H1 (cell line): ENCODE measurements at regions not wholly inside any gene's neighbourhood (a gene's known extent, or its start where the extent isn't known, plus 50 kb on each side); places are given as distances from the start of the nearest gene placed in this dataset.

ENCODE experiments used
- CTCF ChIA-PET: fragments of 300-600 bp; sonication (Branson Sonifier 250); formaldehyde crosslinking; loops from one replicate; lab custom pipeline; 2021; ENCODE audit not compliant: partially characterized antibody; lab: Charles Lee
- POLR2A ChIA-PET: fragments of 300-600 bp; sonication (Branson Sonifier 250); formaldehyde crosslinking; loops from one replicate; lab custom pipeline; 2021; ENCODE audit warnings: inconsistent platforms; ENCODE audit not compliant: partially characterized antibody; lab: Charles Lee
- DNase-seq, 2 experiments: peaks; one replicate each; pipeline versions ENCODE4 v3.0.0 to v3.0.0-alpha.2; 2010 to 2022; ENCODE audit warnings: low spot score in 2 of 2, low read depth in 1 of 2, mixed read lengths in 1 of 2
- FAIRE-seq: peaks from 2 replicates; lab custom pipeline; 2011; peaks lifted over from hg19 to GRCh38; lab: Jason Lieb, UNC
- H2AFZ ChIP-seq: 2 replicates; pipeline ENCODE4 v1.8.1; 2012; ENCODE audit warnings: low read length, inconsistent platforms
- H2AK5ac ChIP-seq: 2 replicates; pipeline ENCODE4 v1.6.1; 2013; ENCODE audit warnings: low read depth, low read length
- H2BK120ac ChIP-seq: replicated peaks from 2 replicates; pipeline ENCODE3; 2013; ENCODE audit warnings: low read depth, low read length, inconsistent platforms
- H2BK12ac ChIP-seq: 2 replicates; pipeline ENCODE4 v1.6.1; 2013; ENCODE audit warnings: low read depth, low read length
- H2BK15ac ChIP-seq: 2 replicates; pipeline ENCODE4 v1.6.1; 2013; ENCODE audit warnings: low read length
- H2BK20ac ChIP-seq: 2 replicates; pipeline ENCODE4 v1.6.1; 2013; ENCODE audit warnings: low read length
- H2BK5ac ChIP-seq: 2 replicates; pipeline ENCODE4 v1.6.1; 2013; ENCODE audit warnings: low read depth, low read length
- H3K14ac ChIP-seq: 2 replicates; pipeline ENCODE4 v1.6.1; 2013; ENCODE audit warnings: inconsistent platforms; ENCODE audit not compliant: insufficient read length
- H3K18ac ChIP-seq: 2 replicates; pipeline ENCODE4 v1.6.1; 2013; ENCODE audit warnings: low read length; ENCODE audit errors: extremely low read depth
- H3K23ac ChIP-seq: 2 replicates; pipeline ENCODE4 v1.6.1; 2013; ENCODE audit warnings: inconsistent platforms; ENCODE audit not compliant: insufficient read length
- H3K23me2 ChIP-seq: 2 replicates; pipeline ENCODE4 v1.6.1; 2013; ENCODE audit warnings: low read depth, low read length
- H3K27ac ChIP-seq: 2 replicates; pipeline ENCODE4 v1.6.1; 2011; ENCODE audit warnings: low read depth, low read length, inconsistent platforms
- H3K27me3 ChIP-seq, 4 experiments: replicated peaks in 1 of 4; 1 replicate in 1 of 4; 2 replicates in 3 of 4; pipeline versions ENCODE4 v1.6.1 to v1.8.1; 2011 to 2013; ENCODE audit warnings: low read length in 3 of 4, mild to moderate bottlenecking in 3 of 4, inconsistent platforms in 2 of 4, mixed read lengths in 2 of 4, moderate library complexity in 1 of 4; ENCODE audit not compliant: control insufficient read depth in 3 of 4, insufficient read depth in 3 of 4; ENCODE audit errors: extremely low read depth in 1 of 4
- H3K36me3 ChIP-seq, 4 experiments: 2 replicates each; pipeline versions ENCODE4 v1.6.1 to v1.8.1; 2011 to 2013; ENCODE audit warnings: mild to moderate bottlenecking in 4 of 4, low read length in 3 of 4, moderate library complexity in 2 of 4, control low read depth in 1 of 4, inconsistent platforms in 1 of 4; ENCODE audit not compliant: insufficient read depth in 4 of 4, control insufficient read depth in 2 of 4
- H3K4ac ChIP-seq: replicated peaks from 2 replicates; pipeline ENCODE3; 2013; ENCODE audit warnings: low read length, low read depth, mixed read lengths, inconsistent platforms; ENCODE audit not compliant: insufficient read length
- H3K4me1 ChIP-seq, 4 experiments: replicated peaks in 1 of 4; 1 replicate in 1 of 4; 2 replicates in 3 of 4; pipeline versions ENCODE4 v1.6.1 to v1.8.1; 2011 to 2013; ENCODE audit warnings: low read length in 3 of 4, inconsistent platforms in 2 of 4, mixed read lengths in 1 of 4; ENCODE audit not compliant: insufficient read depth in 4 of 4, control insufficient read depth in 3 of 4
- H3K4me2 ChIP-seq, 2 experiments: 2 replicates each; pipeline versions ENCODE4 v1.6.1 to v1.8.1; 2011 to 2013; ENCODE audit warnings: low read depth in 2 of 2, low read length in 2 of 2, control low read depth in 1 of 2, inconsistent platforms in 1 of 2, mild to moderate bottlenecking in 1 of 2; ENCODE audit not compliant: insufficient read depth in 1 of 2
- H3K4me3 ChIP-seq, 4 experiments: fragments of 200-600, 300-600 bp in 1 of 4; sonication (generic), shearing (Covaris generic), sonication (Bioruptor Twin) in 1 of 4; 2 replicates each; pipeline versions ENCODE4 v1.5.1 to v1.8.1; 2011 to 2016; ENCODE audit warnings: low read length in 4 of 4, low read depth in 3 of 4, control low read depth in 2 of 4, inconsistent platforms in 2 of 4, mild to moderate bottlenecking in 2 of 4, mixed read lengths in 1 of 4, moderate library complexity in 1 of 4; ENCODE audit not compliant: insufficient read depth in 2 of 4; ENCODE audit errors: extremely low read depth in 1 of 4
- H3K56ac ChIP-seq: replicated peaks from 2 replicates; pipeline ENCODE3; 2013; ENCODE audit warnings: low read depth, mild to moderate bottlenecking, mixed read lengths, low read length, inconsistent platforms; ENCODE audit not compliant: insufficient read length
- H3K79me1 ChIP-seq: 2 replicates; pipeline ENCODE4 v1.6.1; 2013; ENCODE audit warnings: low read depth, low read length, control low read depth
- H3K79me2 ChIP-seq, 2 experiments: 2 replicates each; pipeline versions ENCODE4 v1.6.1 to v1.8.1; 2012 to 2013; ENCODE audit warnings: low read length in 2 of 2, mild to moderate bottlenecking in 2 of 2, inconsistent platforms in 1 of 2; ENCODE audit not compliant: insufficient read depth in 2 of 2, control insufficient read depth in 1 of 2
- H3K9ac ChIP-seq, 4 experiments: replicated peaks in 1 of 4; 1 replicate in 1 of 4; 2 replicates in 3 of 4; pipeline versions ENCODE4 v1.6.1 to v1.8.1; 2011 to 2013; ENCODE audit warnings: low read depth in 3 of 4, low read length in 3 of 4, control low read depth in 2 of 4, mild to moderate bottlenecking in 2 of 4, moderate library complexity in 2 of 4, inconsistent platforms in 1 of 4; ENCODE audit errors: extremely low read depth in 1 of 4
- H3K9me3 ChIP-seq, 2 experiments: 2 replicates each; pipeline versions ENCODE4 v1.6.1 to v1.8.1; 2012 to 2013; ENCODE audit warnings: mild to moderate bottlenecking in 2 of 2, moderate library complexity in 2 of 2, control low read depth in 1 of 2, inconsistent platforms in 1 of 2, low read depth in 1 of 2, low read length in 1 of 2, mixed read lengths in 1 of 2; ENCODE audit not compliant: insufficient read depth in 2 of 2
- H4K20me1 ChIP-seq, 2 experiments: replicated peaks in 1 of 2; 2 replicates each; pipeline versions ENCODE3 to v1.8.1; 2011 to 2013; ENCODE audit warnings: inconsistent platforms in 2 of 2, low read length in 2 of 2, mild to moderate bottlenecking in 1 of 2; ENCODE audit not compliant: insufficient read depth in 2 of 2, control insufficient read depth in 1 of 2
- H4K5ac ChIP-seq: 2 replicates; pipeline ENCODE4 v1.6.1; 2013; ENCODE audit warnings: low read length, low read depth, mixed read lengths, inconsistent platforms; ENCODE audit not compliant: insufficient read length
- H4K8ac ChIP-seq: 2 replicates; pipeline ENCODE4 v1.8.0; 2013; ENCODE audit warnings: mild to moderate bottlenecking, moderate library complexity, low read length, inconsistent platforms; ENCODE audit not compliant: insufficient read depth; ENCODE audit errors: extremely low read depth
- H4K91ac ChIP-seq: replicated peaks from 2 replicates; pipeline ENCODE3; 2013; ENCODE audit warnings: low read length, mixed read lengths, inconsistent platforms; ENCODE audit not compliant: insufficient read length
- CBX8 ChIP-seq: fragments of 300-800, 300-1000 bp; sonication (generic); IDR thresholded peaks from 2 replicates; pipeline ENCODE4 v1.7.1; 2016; ENCODE audit warnings: low read depth, low read length, borderline replicate concordance
- CTCF ChIP-seq, 3 experiments: IDR thresholded peaks; 1 replicate in 2 of 3; 2 replicates in 1 of 3; pipeline versions ENCODE4 v1.5.1 to v1.6.1; 2011; ENCODE audit warnings: low read length in 3 of 3, mild to moderate bottlenecking in 3 of 3, inconsistent platforms in 2 of 3, low read depth in 1 of 3, moderate library complexity in 1 of 3; ENCODE audit not compliant: insufficient read depth in 1 of 3; ENCODE audit errors: control extremely low read depth in 1 of 3
- E2F6 ChIP-seq: IDR thresholded peaks from 2 replicates; pipeline ENCODE4 v1.6.1; 2012; ENCODE audit warnings: inconsistent platforms
- FOSL1 ChIP-seq: IDR thresholded peaks from 2 replicates; pipeline ENCODE4 v1.6.1; 2011; ENCODE audit warnings: mild to moderate bottlenecking, low read depth, low read length, moderate library complexity; ENCODE audit not compliant: insufficient read depth
- GTF2F1 ChIP-seq: IDR thresholded peaks from 2 replicates; pipeline ENCODE4 v1.6.1; 2012; ENCODE audit warnings: low read depth, low read length, improper control_type of control experiment, borderline replicate concordance
- KDM4A ChIP-seq: IDR thresholded peaks from one replicate; pipeline ENCODE4 v1.7.1; 2012; ENCODE audit warnings: low read depth, mild to moderate bottlenecking, moderate library complexity, low read length, inconsistent platforms; ENCODE audit not compliant: severe bottlenecking
- SAP30 ChIP-seq: fragments of 300-600 bp; sonication (generic); IDR thresholded peaks from 2 replicates; pipeline ENCODE4 v1.7.1; 2012; ENCODE audit warnings: low read length, moderate library complexity, mild to moderate bottlenecking, inconsistent platforms; ENCODE audit not compliant: insufficient read depth, insufficient replicate concordance
- TCF12 ChIP-seq: IDR thresholded peaks from 2 replicates; pipeline ENCODE4 v1.6.1; 2011; ENCODE audit warnings: low read depth, mild to moderate bottlenecking, low read length
- USF2 ChIP-seq: IDR thresholded peaks from 2 replicates; pipeline ENCODE4 v1.6.1; 2011; ENCODE audit warnings: low read length, improper control_type of control experiment
- ZNF274 ChIP-seq: IDR thresholded peaks from 2 replicates; pipeline ENCODE4 v1.7.0; 2012; ENCODE audit warnings: low read length, borderline replicate concordance; ENCODE audit errors: extremely low read depth
- WGBS, 2 experiments: shearing (Covaris generic) in 1 of 2; methylation state at CpG; one replicate each; pipeline versions ENCODE4 v1.1.6 to v1.1.7; 2013 to 2015; ENCODE audit warnings: low lambda C conversion rate in 2 of 2, mixed read lengths in 2 of 2, inconsistent platforms in 1 of 2, low coverage in 1 of 2, missing lambda C conversion rate in 1 of 2; ENCODE audit not compliant: insufficient replicate concordance in 2 of 2, insufficient coverage in 1 of 2, insufficient read length in 1 of 2; ENCODE audit errors: extremely low coverage in 1 of 2, missing lambda C conversion rate in 1 of 2; 5-methylcytosine and 5-hydroxymethylcytosine counted together

GRCh38 chr2:104904889-104905288, 51.0 kb downstream of the POU3F3 start:
- no peaks in the 10 kb centered on the region for H3K79me2 ChIP-seq
- no peak overlapping the region for H2BK15ac ChIP-seq
- FAIRE-seq, result no peak
- no peak overlapping the region for H4K8ac ChIP-seq
- 82% methylated on average over 6 of the region's 6 CpGs; no CpG with 5 or more reads in 1 of the 2 experiments for WGBS, 2 experiments
- H2BK20ac ChIP-seq, result no peak overlapping the region
- no peak overlapping the region for H3K14ac ChIP-seq
- H2AK5ac ChIP-seq, result no peak overlapping the region
- no peak overlapping the region for H3K4me3 ChIP-seq
- no peak overlapping the region for H2BK12ac ChIP-seq
- H3K4me1 ChIP-seq, result peaks cover 0 to 4% (median 0%) of the 10 kb centered on the region in 4 experiments; a peak in 3 of 7 replicates
- ChIA-PET CTCF (interaction anchor here (1.2 kb wide), 1 partner anchor 55 kb away, joined by 3 read pairs; no protein-coding TSS in a partner anchor), POLR2A (no interaction called here)
- H3K23ac ChIP-seq, result no peak overlapping the region
- no peak overlapping the region for H3K9ac ChIP-seq
- no peak overlapping the region for H3K56ac ChIP-seq
- H2AFZ ChIP-seq, result no peak overlapping the region
- H3K4ac ChIP-seq, result no peak overlapping the region
- H4K91ac ChIP-seq, result no peak overlapping the region
- no peaks in the 10 kb centered on the region for H3K36me3 ChIP-seq
- H3K27me3 ChIP-seq, result no peaks in the 10 kb centered on the region
- H3K23me2 ChIP-seq, result no peaks in the 10 kb centered on the region
- no peak overlapping the region for H3K27ac ChIP-seq
- H4K5ac ChIP-seq, result no peak overlapping the region
- H4K20me1 ChIP-seq, result no peaks in the 10 kb centered on the region
- no peaks in the 10 kb centered on the region for H3K79me1 ChIP-seq
- H3K18ac ChIP-seq, result no peak overlapping the region
- DNase-seq, result no peak
- no peak overlapping the region for H2BK5ac ChIP-seq
- no peak overlapping the region for H3K4me2 ChIP-seq
- no peaks in the 10 kb centered on the region for H3K9me3 ChIP-seq
- no peak overlapping the region for H2BK120ac ChIP-seq
- TF ChIP-seq USF2, result no peak
- TF ChIP-seq FOSL1, result no peak
- no peak for TF ChIP-seq GTF2F1
- TF ChIP-seq SAP30, result no peak
- no peak for TF ChIP-seq KDM4A
- no peak for TF ChIP-seq TCF12
- TF ChIP-seq ZNF274, result no peak
- TF ChIP-seq CTCF (IDR thresholded peaks at IDR 0.05; ENCODE audit: control extremely low read depth in 1 of 3, insufficient read depth in 1 of 3, low read depth in 1 of 3, low read length in 3 of 3), result no peak
- no peak for TF ChIP-seq CBX8
- TF ChIP-seq E2F6, result no peak
